HT1080 (cell line): ENCODE measurements at regions not wholly inside any gene's neighbourhood (a gene's known extent, or its start where the extent isn't known, plus 50 kb on each side); places are given as distances from the start of the nearest gene placed in this dataset.
"Not testable (repeated sequence)": the region's sequence is repeated elsewhere in the genome, so short reads cannot be mapped to it uniquely, and the experiment has no call there.

ENCODE experiments used
- DNase-seq: peaks from one replicate; pipeline ENCODE4 v3.0.0-alpha.2; 2015; ENCODE audit warnings: low read depth

- no peak for DNase-seq
These were observed 99.9 kb upstream of the SLC24A4 start for GRCh38 chr14:92223025-92223424.

GRCh38 chr14:92224358-92224954 is 98.5 kb upstream of the SLC24A4 start:
- peak; percentile 52 for DNase-seq

- no peak for DNase-seq
These were observed 97.2 kb upstream of the SLC24A4 start for GRCh38 chr14:92225731-92226130.

- DNase-seq = not testable (repeated sequence)
These were observed 96.8 kb upstream of the SLC24A4 start for GRCh38 chr14:92226166-92226565.

DNA sequence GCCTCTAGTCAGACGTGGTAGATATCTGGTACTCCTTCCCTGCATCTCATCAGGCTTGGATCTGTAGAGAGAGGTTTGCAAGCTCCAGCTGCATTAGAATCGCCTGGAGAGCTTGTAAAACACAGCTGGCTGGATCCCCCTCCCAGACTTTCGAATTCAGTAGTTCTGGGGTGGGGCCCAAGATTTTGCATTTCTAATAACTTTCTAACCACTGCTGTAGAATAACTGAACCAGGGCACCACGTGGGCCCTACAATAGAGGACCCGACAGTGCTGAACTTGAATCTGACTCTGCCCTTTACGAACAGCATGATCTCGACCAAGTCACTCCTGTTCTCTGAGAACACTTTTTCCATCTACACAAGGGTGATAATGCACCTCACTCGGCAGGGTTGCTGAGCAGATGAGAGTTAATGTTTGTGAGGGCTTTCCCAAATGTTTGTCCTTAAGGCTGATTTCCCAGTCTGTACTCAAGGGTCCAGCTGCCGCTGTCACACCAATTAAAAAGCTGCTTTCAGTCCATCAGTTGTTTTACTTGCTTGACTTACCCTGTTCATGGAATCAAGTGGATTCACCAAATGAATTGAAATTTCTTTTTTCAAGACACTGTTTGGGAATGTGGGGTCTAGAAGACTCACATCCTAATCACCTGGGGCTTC is 86.6 kb upstream of the SLC24A4 start:
- no peak for DNase-seq

GRCh38 chr14:92240658-92241057 is 82.3 kb upstream of the SLC24A4 start:
- no peak for DNase-seq

DNA sequence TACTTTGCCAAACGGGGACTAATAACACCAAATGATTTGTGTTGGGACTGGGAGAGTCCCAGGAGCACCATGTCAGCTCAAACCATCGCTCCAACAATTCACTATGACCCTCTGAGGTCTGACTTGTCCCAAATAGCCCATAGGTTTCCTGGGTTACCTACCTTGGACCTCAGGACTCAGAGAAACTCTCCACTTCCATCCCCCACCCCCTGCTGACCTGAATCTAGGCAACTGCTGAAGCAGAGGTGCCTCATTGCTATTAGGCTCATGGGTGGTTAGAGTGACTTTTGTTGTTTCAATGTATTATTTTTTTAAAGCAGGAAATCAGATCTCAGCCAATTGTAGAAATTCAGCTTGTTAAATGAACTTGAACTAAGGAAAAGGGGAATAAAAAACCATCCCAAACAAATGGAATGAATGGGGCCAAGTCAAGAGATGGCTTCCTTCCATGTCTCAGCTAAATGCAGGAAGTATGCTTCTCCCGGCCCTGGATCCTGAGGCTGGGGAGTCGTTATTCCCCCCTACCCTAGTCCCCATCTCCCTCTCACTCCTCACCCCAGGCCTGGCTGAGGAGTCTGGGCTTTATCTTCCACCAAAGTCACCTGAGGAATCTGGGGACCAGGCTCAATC is 80.9 kb upstream of the SLC24A4 start:
- no peak for DNase-seq

GRCh38 chr14:92244805-92245204 is 78.2 kb upstream of the SLC24A4 start:
- no peak for DNase-seq

DNA sequence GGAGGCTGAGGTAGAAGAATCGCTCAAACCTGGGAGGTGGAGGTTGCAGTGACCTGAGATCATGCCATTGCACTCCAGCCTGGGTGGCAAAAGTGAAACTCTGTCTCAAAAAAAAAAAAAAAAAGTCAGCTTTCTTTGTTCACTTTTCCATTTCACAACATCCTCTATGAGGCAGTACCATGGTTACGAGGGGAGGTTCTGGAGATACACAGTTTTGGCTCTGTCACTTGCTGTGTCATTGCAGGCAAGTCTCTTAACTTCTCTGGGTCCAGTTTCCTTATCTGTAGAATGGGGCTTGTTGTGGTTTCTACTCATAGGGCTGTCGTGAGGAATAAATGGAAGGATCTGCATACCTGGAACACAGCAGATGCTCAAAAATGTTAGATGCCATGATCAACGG is 75.6 kb upstream of the SLC24A4 start:
- DNase-seq = no peak

- DNase-seq = no peak
These were observed 75.0 kb upstream of the SLC24A4 start for GRCh38 chr14:92247947-92248346.

DNA sequence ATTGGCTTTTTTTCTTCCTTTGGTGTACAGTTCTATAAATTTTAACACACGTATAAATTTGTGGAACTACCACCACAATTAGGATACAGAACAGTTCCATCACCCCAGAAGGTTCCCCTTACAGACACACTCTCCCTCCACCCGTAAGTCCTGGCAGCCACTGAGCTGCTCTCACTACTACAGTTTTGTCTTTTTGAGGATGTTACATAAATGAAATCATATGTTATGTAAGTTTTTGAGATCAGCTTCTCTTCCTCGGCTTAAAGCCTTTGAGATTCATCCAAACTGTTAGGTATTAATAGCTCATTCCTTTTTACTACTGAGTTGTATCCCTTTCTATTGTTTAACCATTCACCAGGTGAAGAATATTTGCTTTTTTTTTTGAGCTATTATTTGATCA is 74.3 kb upstream of the SLC24A4 start:
- DNase-seq = no peak

GRCh38 chr14:92250366-92250765 is 72.6 kb upstream of the SLC24A4 start:
- DNase-seq = not testable (repeated sequence)

GRCh38 chr14:92252323-92252722 is 70.6 kb upstream of the SLC24A4 start:
- no peak for DNase-seq

DNA sequence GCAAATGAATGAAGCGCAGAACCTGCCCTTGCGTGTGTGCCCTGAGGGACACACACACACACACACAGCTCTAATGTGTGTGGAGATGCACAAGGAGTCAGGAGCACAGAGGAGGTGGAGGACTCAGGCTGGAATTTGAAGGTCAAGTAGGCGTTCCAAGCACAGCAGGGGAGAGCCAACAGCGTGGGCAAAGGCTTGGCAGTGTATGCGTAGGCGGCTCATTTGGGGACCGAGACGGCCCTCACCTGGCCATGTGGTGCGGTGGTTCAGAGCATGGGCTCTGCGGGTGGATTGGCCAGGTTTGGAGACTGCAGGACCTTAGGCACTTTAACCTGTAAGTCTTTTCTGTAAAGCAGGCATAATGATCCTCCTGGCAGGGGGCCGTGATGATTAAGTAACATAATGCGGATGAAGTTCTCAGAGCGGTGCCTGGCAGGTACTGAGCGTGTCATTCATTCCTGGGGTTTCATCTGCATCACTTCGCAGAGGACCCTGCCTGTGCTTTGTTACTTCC is 69.5 kb upstream of the SLC24A4 start:
- no peak for DNase-seq

- no peak for DNase-seq
These were observed 68.2 kb upstream of the SLC24A4 start for GRCh38 chr14:92254786-92255185.

GRCh38 chr14:92258934-92259333 is 64.0 kb upstream of the SLC24A4 start:
- no peak for DNase-seq

DNA sequence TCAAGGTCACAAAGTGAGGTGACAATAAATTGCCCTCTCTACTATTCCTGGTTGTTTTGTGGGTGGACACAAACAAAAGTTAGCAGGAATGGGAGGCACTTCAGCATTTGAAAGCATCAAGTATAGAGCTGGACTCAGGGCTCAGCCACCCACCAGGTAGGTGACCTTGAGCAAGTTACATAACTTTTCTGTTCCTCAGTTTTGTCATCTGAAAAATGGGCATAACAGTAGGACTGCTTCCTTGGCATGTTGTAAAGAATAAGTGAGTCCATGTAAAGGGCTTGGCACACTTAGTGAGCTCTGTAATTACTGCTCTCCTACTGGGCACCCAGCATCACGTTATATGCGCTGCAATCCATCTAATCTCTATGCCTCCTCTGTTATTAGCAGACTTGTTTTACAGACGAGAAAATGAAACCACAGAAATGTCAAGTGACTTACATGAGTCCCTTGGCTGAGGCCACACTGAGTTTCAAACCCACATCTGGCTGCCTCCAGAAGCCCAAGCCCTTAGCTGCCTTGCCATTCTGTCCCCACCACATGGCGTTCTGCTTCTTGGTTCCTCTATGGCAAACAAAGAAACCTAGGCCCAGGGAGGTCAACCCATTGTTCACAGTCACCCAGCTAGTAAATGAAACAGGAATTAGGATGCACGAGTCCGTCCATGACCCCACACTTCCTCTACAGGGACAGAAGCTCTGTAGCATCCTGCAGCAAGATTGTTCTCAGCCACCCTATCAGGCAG is 63.2 kb upstream of the SLC24A4 start:
- no peak for DNase-seq

GRCh38 chr14:92263681-92264080 is 59.3 kb upstream of the SLC24A4 start:
- DNase-seq = no peak

- no peak for DNase-seq
These were observed 58.8 kb upstream of the SLC24A4 start for GRCh38 chr14:92264195-92264594.

- no peak for DNase-seq
These were observed 56.7 kb upstream of the SLC24A4 start for GRCh38 chr14:92266216-92266615.
